ENCODE measurements at regions not wholly inside any gene's neighbourhood (a gene's known extent, or its start where the extent isn't known, plus 50 kb on each side); places are given as distances from the start of the nearest gene placed in this dataset.

DNA sequence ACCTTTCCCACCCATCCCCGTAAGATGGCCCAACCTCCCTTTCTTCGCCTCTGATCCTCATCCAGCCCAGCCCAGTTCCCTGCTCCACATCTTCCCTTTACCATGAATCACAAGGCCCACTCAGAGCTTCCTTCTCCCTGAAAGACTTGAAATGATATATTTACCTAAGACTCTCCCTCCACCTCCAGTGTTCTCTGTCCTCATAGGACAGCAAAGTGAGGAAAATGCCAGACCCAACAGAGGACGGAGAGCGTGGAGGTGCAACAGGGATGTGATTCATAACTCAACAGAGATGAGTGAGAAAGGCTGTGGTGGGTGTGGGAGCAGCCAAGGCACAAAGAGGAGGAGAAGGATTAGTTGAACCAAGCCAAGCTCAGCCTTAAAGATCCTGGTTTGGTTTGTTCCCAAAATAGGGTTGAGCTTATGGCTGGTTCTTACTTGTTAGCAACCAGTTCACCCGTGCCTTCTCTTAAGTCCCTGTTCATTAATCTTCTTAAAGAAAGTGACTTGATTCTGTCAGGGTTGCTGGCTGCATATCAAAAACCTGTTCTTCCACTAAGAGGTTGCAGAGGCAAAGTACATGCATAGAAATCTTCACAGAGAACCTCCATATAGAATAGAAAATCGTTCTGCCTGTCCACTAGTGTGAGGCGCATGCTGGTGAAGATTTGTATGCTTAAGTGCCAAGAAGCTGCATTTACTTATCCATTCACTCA lies 183.2 kb downstream of the ACTL7B start:
- Mint-ChIP-seq H3K27me3 (ENCODE audit: low read depth) (peaks cover 7% of the 10 kb centered on the region), H3K4me3 (no peak overlapping the region), H3K4me1 (peaks cover 6% of the 10 kb centered on the region), H3K27ac (ENCODE audit: unreplicated experiment) (no peak overlapping the region), H3K9me3 (peaks cover 2% of the 10 kb centered on the region), H3K36me3 (ENCODE audit: low read depth) (no peaks in the 10 kb centered on the region)
- DNase-seq (ENCODE audit: low read depth, low spot score): no peak
- TF ChIP-seq, protein P1, sequence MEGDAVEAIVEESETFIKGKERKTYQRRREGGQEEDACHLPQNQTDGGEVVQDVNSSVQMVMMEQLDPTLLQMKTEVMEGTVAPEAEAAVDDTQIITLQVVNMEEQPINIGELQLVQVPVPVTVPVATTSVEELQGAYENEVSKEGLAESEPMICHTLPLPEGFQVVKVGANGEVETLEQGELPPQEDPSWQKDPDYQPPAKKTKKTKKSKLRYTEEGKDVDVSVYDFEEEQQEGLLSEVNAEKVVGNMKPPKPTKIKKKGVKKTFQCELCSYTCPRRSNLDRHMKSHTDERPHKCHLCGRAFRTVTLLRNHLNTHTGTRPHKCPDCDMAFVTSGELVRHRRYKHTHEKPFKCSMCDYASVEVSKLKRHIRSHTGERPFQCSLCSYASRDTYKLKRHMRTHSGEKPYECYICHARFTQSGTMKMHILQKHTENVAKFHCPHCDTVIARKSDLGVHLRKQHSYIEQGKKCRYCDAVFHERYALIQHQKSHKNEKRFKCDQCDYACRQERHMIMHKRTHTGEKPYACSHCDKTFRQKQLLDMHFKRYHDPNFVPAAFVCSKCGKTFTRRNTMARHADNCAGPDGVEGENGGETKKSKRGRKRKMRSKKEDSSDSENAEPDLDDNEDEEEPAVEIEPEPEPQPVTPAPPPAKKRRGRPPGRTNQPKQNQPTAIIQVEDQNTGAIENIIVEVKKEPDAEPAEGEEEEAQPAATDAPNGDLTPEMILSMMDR (conservative IDR thresholded peaks at IDR 0.05): no peak

DNA sequence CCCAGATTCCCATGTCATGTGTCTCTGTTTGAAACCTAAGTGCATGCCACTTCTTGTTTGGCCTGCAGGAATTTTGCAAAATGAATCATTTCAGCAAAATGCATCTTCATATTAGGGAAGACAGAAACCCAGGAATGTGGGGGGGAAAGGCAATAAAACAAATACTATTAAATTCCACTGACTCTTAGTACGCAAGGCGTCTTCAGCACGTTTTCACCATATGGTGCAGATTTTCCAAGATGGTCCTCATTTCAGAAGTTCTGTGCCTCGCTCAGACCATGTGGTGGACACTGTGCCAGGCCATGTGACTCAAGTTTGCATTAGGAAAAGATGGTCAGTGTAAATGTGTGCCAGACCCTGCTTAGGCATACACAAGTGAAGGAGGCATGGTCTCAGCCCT lies 184.0 kb downstream of the ACTL7B start:
- no peak for DNase-seq (ENCODE audit: low read depth, low spot score)
- Mint-ChIP-seq H3K9me3 (peaks cover 2% of the 10 kb centered on the region), H3K4me3 (no peak overlapping the region), H3K4me1 (peaks cover 6% of the 10 kb centered on the region), H3K27me3 (ENCODE audit: low read depth) (peaks cover 7% of the 10 kb centered on the region), H3K27ac (ENCODE audit: unreplicated experiment) (no peak overlapping the region), H3K36me3 (ENCODE audit: low read depth) (no peaks in the 10 kb centered on the region)
- TF ChIP-seq, protein P1 (conservative IDR thresholded peaks at IDR 0.05): no peak

DNA sequence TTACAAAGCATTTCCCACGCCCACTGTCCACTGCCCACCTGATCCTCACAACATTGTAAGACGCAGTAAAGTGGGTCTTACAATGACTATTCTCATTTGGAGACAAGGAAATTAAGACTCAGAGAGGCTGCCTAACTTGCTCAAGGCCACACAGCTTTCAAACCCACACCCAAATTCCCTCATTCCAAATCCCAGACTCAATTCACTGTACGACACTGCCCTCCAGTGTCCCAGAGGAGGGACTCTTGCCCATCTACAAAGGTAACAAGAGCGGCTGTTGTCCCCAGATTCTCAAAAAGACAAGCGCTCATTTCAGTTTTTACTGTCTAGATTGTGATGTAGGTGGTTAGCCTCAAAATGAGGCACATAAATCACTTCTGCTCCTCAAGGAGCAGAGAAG lies 184.6 kb downstream of the ACTL7B start:
- Mint-ChIP-seq H3K4me3 (no peak overlapping the region), H3K9me3 (peaks cover 2% of the 10 kb centered on the region), H3K27ac (ENCODE audit: unreplicated experiment) (no peak overlapping the region), H3K36me3 (ENCODE audit: low read depth) (no peaks in the 10 kb centered on the region), H3K27me3 (ENCODE audit: low read depth) (peaks cover 7% of the 10 kb centered on the region), H3K4me1 (peaks cover under 1% of the 10 kb centered on the region)
- DNase-seq (ENCODE audit: low read depth, low spot score): no peak
- TF ChIP-seq, protein P1 (conservative IDR thresholded peaks at IDR 0.05): peak; percentile 58

DNA sequence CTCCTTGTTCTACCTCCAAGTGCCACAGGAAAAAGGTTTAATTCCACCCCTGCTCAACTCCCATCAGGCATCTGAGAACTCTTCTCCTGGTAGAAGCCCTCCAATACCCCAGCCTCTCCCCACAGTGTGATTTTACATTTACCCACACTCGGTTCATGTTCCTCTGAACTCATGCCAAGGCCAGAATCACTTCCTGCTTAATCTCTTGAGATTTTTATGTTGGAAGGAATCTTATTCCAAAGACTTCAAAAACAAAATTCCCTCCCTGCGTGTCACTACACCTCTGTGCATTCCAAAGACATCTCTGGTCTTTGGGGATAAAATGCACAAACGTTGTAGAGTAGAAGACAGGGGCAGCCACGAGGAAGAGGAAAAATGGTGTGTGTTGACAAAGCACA lies 186.8 kb downstream of the ACTL7B start:
- Mint-ChIP-seq H3K4me1 (no peaks in the 10 kb centered on the region), H3K27ac (ENCODE audit: unreplicated experiment) (no peak overlapping the region), H3K27me3 (ENCODE audit: low read depth) (peaks cover 7% of the 10 kb centered on the region)

DNA sequence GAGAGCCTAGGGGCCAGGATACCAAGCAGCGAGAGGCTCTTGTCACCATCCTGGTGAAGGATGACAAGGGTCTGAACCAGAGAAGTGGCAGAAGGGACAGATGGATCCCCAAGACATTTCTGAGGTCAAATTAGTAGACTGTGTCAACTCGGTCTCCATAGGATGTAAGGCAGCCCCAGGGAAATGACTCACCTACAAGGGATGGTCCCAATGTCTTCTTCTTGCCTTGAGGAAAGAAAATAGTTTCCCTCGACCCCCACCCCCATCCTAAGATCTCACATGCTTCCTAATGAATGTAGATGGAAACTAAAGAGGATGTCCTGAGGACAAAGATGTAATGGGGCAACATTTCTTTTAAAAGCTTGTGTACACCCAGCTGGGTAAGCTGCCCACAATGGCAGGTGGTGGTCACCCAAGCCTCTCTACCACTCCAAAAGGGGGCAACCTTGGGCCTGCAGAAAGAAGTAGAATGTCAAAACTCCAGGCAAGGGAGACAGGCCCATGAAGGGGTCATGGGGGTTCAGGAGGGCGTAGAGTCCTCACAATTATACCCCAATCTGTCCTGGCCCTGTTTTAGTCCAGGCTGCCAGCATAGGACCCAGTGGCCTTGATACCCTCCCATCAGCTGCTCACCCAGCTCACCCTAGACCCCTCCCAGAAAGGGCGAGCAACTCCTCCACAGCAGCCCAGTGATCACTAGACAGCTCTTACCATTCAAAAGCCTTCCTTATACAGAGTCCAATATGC lies 187.4 kb downstream of the ACTL7B start:
- peaks cover 2% of the 10 kb centered on the region for H3K9me3 Mint-ChIP-seq
- no peak for DNase-seq (ENCODE audit: low read depth, low spot score)
- H3K27me3 Mint-ChIP-seq (ENCODE audit: low read depth): peaks cover 7% of the 10 kb centered on the region
- no peak overlapping the region for H3K27ac Mint-ChIP-seq (ENCODE audit: unreplicated experiment)
- no peaks in the 10 kb centered on the region for H3K36me3 Mint-ChIP-seq (ENCODE audit: low read depth)
- TF ChIP-seq, protein P1 (conservative IDR thresholded peaks at IDR 0.05): no peak
- H3K4me1 Mint-ChIP-seq: no peaks in the 10 kb centered on the region
- H3K4me3 Mint-ChIP-seq: no peak overlapping the region

More for the DNA sequence above, 186.8 kb downstream of the ACTL7B start:
- peaks cover 2% of the 10 kb centered on the region for H3K9me3 Mint-ChIP-seq
- no peaks in the 10 kb centered on the region for H3K36me3 Mint-ChIP-seq (ENCODE audit: low read depth)
- H3K4me3 Mint-ChIP-seq: no peak overlapping the region
- DNase-seq (ENCODE audit: low read depth, low spot score): no peak
- TF ChIP-seq, protein P1 (conservative IDR thresholded peaks at IDR 0.05): no peak

All from neural crest cell (in vitro differentiated cells).